Activated CD4-positive, CD25-positive, alpha-beta regulatory T cell (primary cell): ENCODE measurements at regions not wholly inside any gene's neighbourhood (a gene's known extent, or its start where the extent isn't known, plus 50 kb on each side); places are given as distances from the start of the nearest gene placed in this dataset.

Source experiments
- DNase-seq, 4 experiments: peaks; one replicate each; lab custom pipeline; 2025; lab: John Stamatoyannopoulos, UW

- DNase-seq, result no peak
Observed at GRCh38 chr12:24278832-24279231, 329.4 kb upstream of the SOX5 start.

GRCh38 chr12:24270965-24271364, 321.5 kb upstream of the SOX5 start:
- no peak for DNase-seq

- no peak for DNase-seq
Observed at GRCh38 chr12:24270464-24270863, 321.0 kb upstream of the SOX5 start.

- DNase-seq, result no peak
Observed at GRCh38 chr12:24268663-24269186, 319.3 kb upstream of the SOX5 start.

- no peak for DNase-seq
Observed at GRCh38 chr12:24266982-24267381, 317.5 kb upstream of the SOX5 start.

- DNase-seq, result no peak
Observed at GRCh38 chr12:24256684-24257083, 307.2 kb upstream of the SOX5 start.

DNA sequence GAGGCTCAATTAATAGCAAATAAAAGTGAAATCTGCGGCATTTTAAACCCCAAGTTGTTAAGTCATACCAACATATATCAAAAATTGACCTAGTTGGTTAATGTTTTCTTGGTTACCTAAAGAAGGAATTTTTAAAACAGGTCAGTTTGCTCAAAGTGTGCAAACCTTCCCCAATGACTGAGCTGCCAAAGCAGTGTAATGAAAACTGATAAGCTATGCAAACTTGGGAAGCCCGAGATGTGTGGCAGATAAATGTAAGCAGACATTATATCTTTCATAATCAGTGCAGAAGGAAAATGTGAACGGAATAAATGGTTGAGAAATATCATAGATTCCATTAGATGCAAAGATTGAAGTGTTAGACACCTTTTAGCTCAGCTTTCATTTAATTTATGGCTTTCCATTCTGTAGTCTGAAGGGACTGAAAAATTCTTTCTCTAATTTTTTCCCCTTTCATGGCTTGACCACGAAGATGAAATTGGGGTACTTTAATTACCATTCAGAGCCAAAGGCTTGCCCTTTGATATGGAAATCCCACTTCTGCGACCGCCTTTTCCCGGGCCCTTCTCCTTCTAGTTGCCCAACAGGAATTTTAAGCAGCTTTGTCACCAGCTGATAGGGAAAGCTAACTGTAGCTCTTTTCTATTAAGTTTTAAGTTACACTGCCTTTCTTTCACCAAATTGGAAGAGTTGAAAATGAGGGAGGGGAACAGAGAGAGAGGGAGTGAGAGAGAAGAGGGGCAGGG, 306.6 kb upstream of the SOX5 start:
- DNase-seq, result no peak

- DNase-seq, result no peak
Observed at GRCh38 chr12:24252602-24253001, 303.1 kb upstream of the SOX5 start.

DNA sequence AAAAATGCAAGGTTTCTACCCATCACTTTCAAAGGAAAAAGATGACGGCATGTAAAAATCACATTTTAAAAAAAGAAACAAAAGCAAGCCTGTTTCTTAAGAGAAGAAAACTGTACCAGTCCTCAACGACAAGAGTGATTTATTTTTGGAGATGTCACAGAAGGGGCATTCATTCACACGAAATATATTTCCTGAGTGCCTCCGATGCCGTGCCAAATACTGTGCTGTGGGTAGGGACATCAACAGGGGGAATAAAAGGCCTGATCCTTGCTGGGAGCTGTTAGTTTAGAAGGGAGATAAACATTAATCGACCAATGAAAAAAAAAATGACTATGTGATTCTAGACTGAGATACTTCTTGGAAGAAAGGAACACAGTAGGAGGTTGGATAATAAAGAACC, 297.5 kb upstream of the SOX5 start:
- no peak for DNase-seq

DNA sequence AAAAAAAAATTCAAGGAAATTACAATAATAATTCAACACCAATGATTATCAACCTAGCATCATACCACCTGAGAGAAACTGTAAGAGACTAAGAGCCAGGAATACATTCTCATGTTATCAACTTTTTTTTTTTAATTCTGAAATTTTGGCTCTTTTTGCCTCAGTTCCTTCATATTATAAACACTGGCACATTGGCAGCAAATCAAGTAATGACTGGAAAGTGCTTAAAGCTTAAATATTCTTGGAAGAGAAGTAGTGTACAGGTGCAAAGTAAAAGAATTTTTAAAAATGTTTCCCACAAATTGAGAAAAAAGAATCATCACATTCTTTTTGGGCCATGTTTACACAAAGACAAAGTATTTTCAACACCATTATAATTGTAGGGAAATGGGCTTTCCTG, 296.9 kb upstream of the SOX5 start:
- DNase-seq, result no peak

GRCh38 chr12:24244801-24245200, 295.3 kb upstream of the SOX5 start:
- DNase-seq, result no peak

- no peak for DNase-seq
Observed at GRCh38 chr12:24244231-24244630, 294.8 kb upstream of the SOX5 start.

DNA sequence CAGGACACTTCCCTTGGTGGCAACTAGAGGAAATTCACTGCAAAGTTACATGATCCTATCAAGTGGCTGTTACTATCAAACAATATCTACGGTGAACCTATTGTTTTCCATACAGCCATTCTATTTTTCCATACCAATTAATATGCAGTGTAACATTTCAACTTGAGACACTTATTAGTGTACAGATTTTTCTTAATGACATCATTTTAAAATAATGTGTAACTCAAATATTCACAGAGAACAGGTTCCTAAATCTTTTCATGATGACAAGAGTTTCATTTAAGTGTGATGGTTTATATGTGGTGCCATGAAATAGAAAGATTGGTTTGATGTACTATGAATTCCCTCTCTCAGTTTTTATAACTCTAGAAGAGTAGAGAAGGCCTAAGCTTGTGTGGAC, 291.2 kb upstream of the SOX5 start:
- no peak for DNase-seq

- DNase-seq, result no peak
Observed at GRCh38 chr12:24233519-24234246, 284.2 kb upstream of the SOX5 start.

- DNase-seq, result no peak
Observed at GRCh38 chr12:24232531-24232930, 283.1 kb upstream of the SOX5 start.

GRCh38 chr12:24231298-24231697, 281.8 kb upstream of the SOX5 start:
- DNase-seq, result no peak

- no peak for DNase-seq
Observed at GRCh38 chr12:24230061-24230701, 280.7 kb upstream of the SOX5 start.

GRCh38 chr12:24229031-24229700, 279.7 kb upstream of the SOX5 start:
- DNase-seq, result no peak

- DNase-seq, result no peak
Observed at GRCh38 chr12:24228371-24228770, 278.9 kb upstream of the SOX5 start.

DNA sequence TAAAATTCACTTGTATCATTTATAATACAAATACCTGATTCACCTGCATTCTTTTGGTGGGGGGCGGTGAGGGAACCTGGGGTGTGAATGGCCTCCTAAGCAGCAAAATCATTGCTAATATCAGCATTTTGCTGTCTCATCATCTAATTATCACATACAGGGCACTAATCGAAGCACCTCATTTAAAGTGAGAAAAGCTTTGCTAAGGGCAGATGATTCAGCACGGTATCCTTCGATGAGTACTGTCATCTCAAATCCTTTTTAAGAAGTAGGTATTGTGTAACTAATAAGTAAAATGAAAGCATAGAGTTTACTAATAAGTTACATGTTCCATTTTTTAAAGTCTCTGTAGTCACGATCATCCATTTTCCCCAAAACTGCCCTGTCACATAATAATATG, 278.1 kb upstream of the SOX5 start:
- DNase-seq, result no peak

DNA sequence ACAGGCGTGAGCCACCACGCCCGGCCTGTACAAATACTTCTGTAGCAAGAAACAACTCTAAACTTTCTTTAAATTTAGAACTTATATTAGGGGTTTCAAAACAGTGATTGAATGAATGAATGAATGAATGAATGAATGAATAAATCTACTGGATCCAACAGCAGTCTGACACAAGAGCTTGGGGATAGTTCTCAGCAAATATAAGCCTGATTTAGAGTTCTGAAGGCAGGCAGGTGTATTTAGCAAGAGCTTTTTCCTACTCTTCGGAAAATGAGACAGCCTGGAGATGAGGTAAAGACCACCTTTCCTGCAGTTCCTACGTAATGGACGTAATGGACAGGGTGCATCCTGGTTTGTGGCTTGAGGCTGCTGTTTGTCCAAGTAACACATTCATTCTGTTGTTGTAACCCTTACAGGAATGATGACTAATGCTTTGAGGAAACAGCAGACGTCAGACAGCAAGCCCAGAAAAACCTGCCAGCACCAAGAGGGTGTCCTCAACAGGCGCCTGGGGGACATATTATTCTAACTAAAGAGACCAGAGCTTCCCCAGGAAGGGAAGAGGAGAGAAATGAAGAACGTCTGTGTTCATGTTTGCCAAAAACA, 277.4 kb upstream of the SOX5 start:
- DNase-seq, result no peak

- DNase-seq, result no peak
Observed at GRCh38 chr12:24224401-24224800, 274.9 kb upstream of the SOX5 start.
